Astrocyte (in vitro differentiated cells and primary cell): ENCODE measurements at regions not wholly inside any gene's neighbourhood (a gene's known extent, or its start where the extent isn't known, plus 50 kb on each side); places are given as distances from the start of the nearest gene placed in this dataset.

Experiments
- EZH2 ChIP-seq: IDR thresholded peaks from 2 replicates; pipeline ENCODE4 v1.6.1; 2012; ENCODE audit warnings: mild to moderate bottlenecking, low read length, inconsistent platforms; ENCODE audit not compliant: insufficient read depth
- TF ChIP-seq, protein P1 (sequence below): IDR thresholded peaks from 2 replicates; pipeline ENCODE4 v1.5.1; 2011; ENCODE audit warnings: low read depth, mild to moderate bottlenecking, inconsistent platforms, low read length, moderate library complexity; ENCODE audit not compliant: insufficient read depth

- TF ChIP-seq, protein P1, sequence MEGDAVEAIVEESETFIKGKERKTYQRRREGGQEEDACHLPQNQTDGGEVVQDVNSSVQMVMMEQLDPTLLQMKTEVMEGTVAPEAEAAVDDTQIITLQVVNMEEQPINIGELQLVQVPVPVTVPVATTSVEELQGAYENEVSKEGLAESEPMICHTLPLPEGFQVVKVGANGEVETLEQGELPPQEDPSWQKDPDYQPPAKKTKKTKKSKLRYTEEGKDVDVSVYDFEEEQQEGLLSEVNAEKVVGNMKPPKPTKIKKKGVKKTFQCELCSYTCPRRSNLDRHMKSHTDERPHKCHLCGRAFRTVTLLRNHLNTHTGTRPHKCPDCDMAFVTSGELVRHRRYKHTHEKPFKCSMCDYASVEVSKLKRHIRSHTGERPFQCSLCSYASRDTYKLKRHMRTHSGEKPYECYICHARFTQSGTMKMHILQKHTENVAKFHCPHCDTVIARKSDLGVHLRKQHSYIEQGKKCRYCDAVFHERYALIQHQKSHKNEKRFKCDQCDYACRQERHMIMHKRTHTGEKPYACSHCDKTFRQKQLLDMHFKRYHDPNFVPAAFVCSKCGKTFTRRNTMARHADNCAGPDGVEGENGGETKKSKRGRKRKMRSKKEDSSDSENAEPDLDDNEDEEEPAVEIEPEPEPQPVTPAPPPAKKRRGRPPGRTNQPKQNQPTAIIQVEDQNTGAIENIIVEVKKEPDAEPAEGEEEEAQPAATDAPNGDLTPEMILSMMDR: no peak
- no peak for TF ChIP-seq EZH2
Measured at GRCh38 chr13:108494991-108495645, 134.3 kb upstream of the MYO16 start.
